ENCODE measurements at regions not wholly inside any gene's neighbourhood (a gene's known extent, or its start where the extent isn't known, plus 50 kb on each side); places are given as distances from the start of the nearest gene placed in this dataset.

DNA sequence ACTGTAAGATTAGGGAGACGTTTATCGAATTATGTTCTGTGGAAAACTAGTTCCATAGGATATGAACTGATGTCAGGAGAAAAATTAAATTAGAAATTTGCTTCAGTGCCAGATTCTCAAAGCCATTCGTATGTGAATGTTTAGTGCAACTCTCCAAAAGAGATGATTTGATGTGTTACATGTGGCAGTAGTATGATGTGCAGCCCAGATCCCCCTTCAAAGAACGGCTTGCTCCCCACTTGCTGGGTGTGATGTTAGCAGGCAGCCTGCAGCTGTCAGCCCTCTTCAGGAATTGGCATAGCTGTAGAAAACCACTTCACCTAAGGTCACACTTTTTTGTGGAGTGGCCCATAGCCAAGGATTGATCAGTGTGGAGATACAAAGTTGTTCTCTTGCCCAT lies 127.0 kb upstream of the CCDC54 start:
- no peaks in the 10 kb centered on the region for H3K4me1 Mint-ChIP-seq (ENCODE audit: unreplicated experiment)
- TF ChIP-seq, protein P1, sequence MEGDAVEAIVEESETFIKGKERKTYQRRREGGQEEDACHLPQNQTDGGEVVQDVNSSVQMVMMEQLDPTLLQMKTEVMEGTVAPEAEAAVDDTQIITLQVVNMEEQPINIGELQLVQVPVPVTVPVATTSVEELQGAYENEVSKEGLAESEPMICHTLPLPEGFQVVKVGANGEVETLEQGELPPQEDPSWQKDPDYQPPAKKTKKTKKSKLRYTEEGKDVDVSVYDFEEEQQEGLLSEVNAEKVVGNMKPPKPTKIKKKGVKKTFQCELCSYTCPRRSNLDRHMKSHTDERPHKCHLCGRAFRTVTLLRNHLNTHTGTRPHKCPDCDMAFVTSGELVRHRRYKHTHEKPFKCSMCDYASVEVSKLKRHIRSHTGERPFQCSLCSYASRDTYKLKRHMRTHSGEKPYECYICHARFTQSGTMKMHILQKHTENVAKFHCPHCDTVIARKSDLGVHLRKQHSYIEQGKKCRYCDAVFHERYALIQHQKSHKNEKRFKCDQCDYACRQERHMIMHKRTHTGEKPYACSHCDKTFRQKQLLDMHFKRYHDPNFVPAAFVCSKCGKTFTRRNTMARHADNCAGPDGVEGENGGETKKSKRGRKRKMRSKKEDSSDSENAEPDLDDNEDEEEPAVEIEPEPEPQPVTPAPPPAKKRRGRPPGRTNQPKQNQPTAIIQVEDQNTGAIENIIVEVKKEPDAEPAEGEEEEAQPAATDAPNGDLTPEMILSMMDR (IDR thresholded peaks at IDR 0.05; ENCODE audit: unreplicated experiment), result no peak
- no peak overlapping the region for H3K4me3 Mint-ChIP-seq (ENCODE audit: unreplicated experiment)
- no peaks in the 10 kb centered on the region for H3K9me3 Mint-ChIP-seq (ENCODE audit: unreplicated experiment)
- DNase-seq (ENCODE audit: low spot score), result no peak
- no peaks in the 10 kb centered on the region for H3K27me3 Mint-ChIP-seq (ENCODE audit: unreplicated experiment)
- peaks cover 3% of the 10 kb centered on the region for H3K36me3 Mint-ChIP-seq (ENCODE audit: low read depth, unreplicated experiment)
- no peak overlapping the region for H3K27ac Mint-ChIP-seq (ENCODE audit: unreplicated experiment)

DNA sequence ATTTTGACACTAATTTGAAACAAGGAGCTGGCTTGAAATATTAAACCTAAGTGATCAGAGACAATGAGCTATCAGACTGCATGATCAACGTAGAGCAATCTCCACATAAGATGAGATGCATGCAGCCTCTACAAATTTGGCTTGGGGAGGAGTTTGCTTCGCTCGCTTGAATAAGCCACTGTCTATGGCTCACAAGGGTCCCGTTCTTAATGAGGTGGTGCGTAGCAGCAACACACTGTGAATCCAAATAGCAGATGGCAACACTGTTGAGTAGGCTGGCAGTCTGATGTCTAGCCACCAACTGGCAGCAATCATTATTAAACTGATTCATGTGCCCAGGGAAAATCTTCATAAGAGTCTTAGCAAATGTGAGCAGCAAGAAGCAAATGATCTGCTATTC lies 125.4 kb upstream of the CCDC54 start:
- Mint-ChIP-seq H3K4me3 (ENCODE audit: unreplicated experiment) (no peak overlapping the region), H3K4me1 (ENCODE audit: unreplicated experiment) (peaks cover under 1% of the 10 kb centered on the region), H3K27ac (ENCODE audit: unreplicated experiment) (no peak overlapping the region), H3K9me3 (ENCODE audit: unreplicated experiment) (no peaks in the 10 kb centered on the region), H3K36me3 (ENCODE audit: low read depth, unreplicated experiment) (peaks cover 3% of the 10 kb centered on the region), H3K27me3 (ENCODE audit: unreplicated experiment) (no peaks in the 10 kb centered on the region)
- DNase-seq (ENCODE audit: low spot score), result no peak
- TF ChIP-seq, protein P1 (IDR thresholded peaks at IDR 0.05; ENCODE audit: unreplicated experiment), result no peak

DNA sequence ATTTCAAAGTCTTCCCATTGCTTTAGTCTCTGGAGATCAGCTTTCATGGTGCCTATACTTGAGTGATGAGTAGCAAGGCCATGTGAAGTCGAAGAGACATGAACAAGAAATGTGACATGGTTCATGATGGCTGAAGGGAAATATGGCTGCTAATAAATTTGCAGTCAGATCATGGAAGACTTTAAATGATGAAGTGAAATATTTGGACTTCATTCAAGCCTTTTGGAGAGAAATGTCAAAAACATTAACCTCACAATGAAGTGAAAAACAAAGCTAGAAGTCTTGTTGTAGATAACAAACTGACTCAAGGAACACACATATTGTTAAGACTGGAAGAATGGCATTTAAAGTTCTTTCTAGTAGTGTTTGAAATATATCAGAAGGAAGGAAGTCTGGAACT lies 120.3 kb upstream of the CCDC54 start:
- no peak for DNase-seq (ENCODE audit: low spot score)
- Mint-ChIP-seq H3K27me3 (ENCODE audit: unreplicated experiment) (no peaks in the 10 kb centered on the region), H3K4me3 (ENCODE audit: unreplicated experiment) (no peak overlapping the region), H3K36me3 (ENCODE audit: low read depth, unreplicated experiment) (no peaks in the 10 kb centered on the region), H3K9me3 (ENCODE audit: unreplicated experiment) (no peaks in the 10 kb centered on the region), H3K27ac (ENCODE audit: unreplicated experiment) (no peak overlapping the region), H3K4me1 (ENCODE audit: unreplicated experiment) (peaks cover 9% of the 10 kb centered on the region)
- TF ChIP-seq, protein P1 (IDR thresholded peaks at IDR 0.05; ENCODE audit: unreplicated experiment), result no peak

DNA sequence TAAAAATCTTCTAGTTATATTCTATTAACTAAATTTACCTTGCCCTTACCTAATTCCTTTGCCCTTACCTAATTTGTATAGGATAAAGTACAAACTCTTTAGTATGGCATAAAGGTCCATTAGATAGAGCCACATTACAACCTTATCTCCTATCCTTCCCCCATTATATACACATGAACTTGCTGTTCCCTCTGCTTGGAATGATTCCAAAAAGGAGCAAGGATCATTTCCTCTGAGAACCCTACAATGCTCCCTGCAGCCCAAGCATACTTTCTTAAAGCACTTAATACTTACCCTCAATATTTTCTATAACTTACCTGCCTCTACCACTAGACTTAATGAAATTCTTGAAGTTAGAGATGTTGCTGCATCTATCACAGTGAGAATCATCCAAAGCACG lies 118.9 kb upstream of the CCDC54 start:
- TF ChIP-seq, protein P1 (IDR thresholded peaks at IDR 0.05; ENCODE audit: unreplicated experiment), result no peak
- Mint-ChIP-seq H3K36me3 (ENCODE audit: low read depth, unreplicated experiment) (no peaks in the 10 kb centered on the region), H3K9me3 (ENCODE audit: unreplicated experiment) (no peaks in the 10 kb centered on the region), H3K27ac (ENCODE audit: unreplicated experiment) (no peak overlapping the region), H3K4me3 (ENCODE audit: unreplicated experiment) (no peak overlapping the region), H3K4me1 (ENCODE audit: unreplicated experiment) (peaks cover 9% of the 10 kb centered on the region), H3K27me3 (ENCODE audit: unreplicated experiment) (no peaks in the 10 kb centered on the region)
- DNase-seq (ENCODE audit: low spot score), result no peak

DNA sequence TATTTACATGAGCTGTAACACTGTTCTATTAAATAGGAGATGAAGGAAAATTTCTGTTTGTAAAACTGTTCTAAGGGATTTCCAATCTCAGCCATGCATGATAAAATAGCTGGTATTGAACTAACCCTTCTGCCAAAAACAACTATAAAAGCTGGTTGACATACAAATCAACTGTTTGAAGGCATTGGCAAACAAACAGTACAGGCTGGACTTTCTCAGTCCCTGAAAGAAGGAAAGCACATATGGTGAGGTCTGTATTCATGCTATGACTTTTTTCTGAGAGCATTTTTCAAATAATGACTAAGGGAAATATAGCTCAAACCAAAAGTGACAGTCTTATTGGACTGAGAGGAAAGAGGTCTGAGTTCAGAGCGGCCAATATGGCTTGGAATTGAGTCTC lies 117.0 kb upstream of the CCDC54 start:
- H3K9me3 Mint-ChIP-seq (ENCODE audit: unreplicated experiment), result no peaks in the 10 kb centered on the region
- H3K4me3 Mint-ChIP-seq (ENCODE audit: unreplicated experiment), result no peak overlapping the region
- no peak for DNase-seq (ENCODE audit: low spot score)

More for the DNA sequence above, 117.0 kb upstream of the CCDC54 start:
- TF ChIP-seq, protein P1 (IDR thresholded peaks at IDR 0.05; ENCODE audit: unreplicated experiment), result no peak
- Mint-ChIP-seq H3K27ac (ENCODE audit: unreplicated experiment) (no peak overlapping the region), H3K27me3 (ENCODE audit: unreplicated experiment) (no peaks in the 10 kb centered on the region), H3K4me1 (ENCODE audit: unreplicated experiment) (peaks cover 19% of the 10 kb centered on the region), H3K36me3 (ENCODE audit: low read depth, unreplicated experiment) (no peaks in the 10 kb centered on the region)

Measured in endothelial cell (in vitro differentiated cells).